Frontal cortex (tissue), 3 donors: ENCODE measurements at regions not wholly inside any gene's neighbourhood (a gene's known extent, or its start where the extent isn't known, plus 50 kb on each side); places are given as distances from the start of the nearest gene placed in this dataset.
A peak's percentile ranks its signal among the peaks of the same experiment; 100 is the strongest.
"Not testable (repeated sequence)": the region's sequence is repeated elsewhere in the genome, so short reads cannot be mapped to it uniquely, and the experiment has no call there.

Experiments used
- DNase-seq, 2 donors: peaks; one replicate each; pipeline ENCODE4 v3.0.0; 2012; ENCODE audit warnings: low spot score in 2 of 2
- FAIRE-seq: peaks from 2 replicates; lab custom pipeline; 2012; peaks lifted over from hg19 to GRCh38; lab: Jason Lieb, UNC
- donor health status: control.
- donor health status: control.
- donor health status: control.

DNA sequence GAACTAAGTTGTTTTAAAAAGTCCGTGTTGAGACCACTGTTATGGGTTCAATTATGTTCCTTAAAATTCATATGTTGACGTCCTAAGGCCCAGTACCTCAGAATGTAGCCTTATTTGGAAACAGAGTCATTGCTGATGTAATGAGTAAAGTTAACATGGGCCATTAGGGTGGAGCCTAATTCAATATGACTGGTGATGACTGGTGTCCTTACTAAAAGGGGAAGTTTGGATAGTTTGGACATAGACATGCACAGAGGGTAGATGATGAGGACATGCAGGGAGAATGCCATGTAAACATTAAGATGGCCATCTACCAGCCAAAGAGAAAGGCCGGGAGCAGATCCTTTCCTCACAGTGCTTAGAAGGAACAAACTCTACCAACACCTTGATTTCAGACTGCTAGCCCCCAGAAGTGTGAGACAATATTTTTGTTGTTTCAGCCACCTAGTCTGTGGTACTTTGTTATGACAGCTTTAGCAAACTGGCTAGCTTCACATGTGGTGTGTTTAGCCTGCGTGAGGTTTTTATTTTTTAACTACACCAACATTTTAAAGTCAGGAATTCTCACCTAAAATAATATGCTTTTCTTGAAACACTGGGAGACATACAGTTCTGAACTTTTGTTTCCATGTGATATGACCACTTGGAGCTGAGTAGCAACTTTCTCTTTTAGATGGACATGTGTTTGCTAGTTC, 135.3 kb downstream of the YIPF5 start:
- FAIRE-seq (no peak), DNase-seq (no peak)

DNA sequence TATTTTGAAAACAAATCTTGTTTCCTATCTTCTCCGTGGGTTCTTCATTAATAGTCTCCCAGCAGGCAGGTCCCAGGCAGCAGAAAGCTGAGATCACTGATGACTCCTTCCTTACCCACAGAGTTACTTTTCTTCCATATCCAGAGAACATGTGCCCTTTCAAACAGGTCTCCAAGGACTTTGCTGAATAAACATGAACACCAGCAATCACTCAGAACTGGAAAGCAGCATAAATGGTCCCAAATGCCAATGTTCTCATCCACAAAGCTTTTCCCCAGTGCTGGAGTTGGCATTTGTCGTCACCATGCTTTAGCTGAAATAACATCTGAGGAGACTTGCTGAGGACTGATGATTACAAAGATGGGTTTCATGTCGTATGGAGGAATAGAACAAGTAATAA, 134.0 kb downstream of the YIPF5 start:
- DNase-seq (no peak), FAIRE-seq (no peak)

DNA sequence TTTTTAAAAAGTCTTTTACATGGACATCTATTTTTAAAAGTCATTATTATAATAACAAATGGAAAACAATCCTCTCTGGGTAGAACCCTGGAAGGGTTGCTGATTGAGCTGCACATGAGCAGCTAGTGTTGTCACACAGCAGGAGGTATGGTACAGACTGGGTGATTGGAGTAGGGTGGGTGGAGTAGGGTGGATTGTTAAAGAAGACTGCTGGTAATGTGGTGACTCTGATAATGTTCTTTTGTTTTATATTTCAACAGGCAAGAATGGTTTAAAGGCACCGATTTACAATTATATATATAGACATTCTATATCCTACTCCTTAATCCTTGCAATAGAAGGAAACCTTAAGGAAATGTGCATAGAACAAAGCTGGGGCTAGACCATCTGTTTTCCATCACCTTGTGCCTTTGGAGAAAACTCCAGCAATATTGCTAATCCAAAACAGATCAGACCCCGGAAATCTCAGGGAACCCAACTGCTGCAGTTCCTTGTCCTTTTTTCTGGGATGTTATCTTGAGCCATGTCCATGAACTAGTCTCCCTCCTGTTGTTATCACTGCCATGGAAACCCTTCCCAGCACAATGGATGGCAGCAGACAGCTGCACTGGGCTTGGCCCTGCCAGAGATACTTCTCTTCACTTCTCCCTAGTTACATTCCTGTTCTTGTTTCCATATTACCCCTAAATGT, 129.7 kb downstream of the YIPF5 start:
- DNase-seq, result no peak
- FAIRE-seq, result no peak

DNA sequence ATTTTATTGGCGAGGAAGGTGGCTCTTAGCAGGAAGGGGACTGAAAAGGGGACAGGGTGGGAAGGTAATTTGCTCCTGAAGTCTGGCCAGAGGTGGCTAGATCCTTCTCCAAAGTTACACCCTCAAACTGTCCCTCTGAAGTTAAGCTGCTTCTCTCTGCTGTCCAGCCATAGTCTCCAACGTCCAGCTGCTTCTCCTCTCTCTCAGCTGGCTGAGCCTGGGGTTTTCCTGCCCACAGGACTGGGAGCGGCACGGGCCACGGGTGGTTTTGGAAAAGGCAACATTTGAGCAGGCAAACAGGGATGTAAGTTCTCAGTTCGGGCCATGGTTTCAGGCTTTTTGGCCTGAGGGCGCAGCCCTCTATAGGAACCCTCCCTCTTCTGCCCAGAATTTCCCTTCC, 128.3 kb downstream of the YIPF5 start:
- no peak for FAIRE-seq
- DNase-seq, result no peak

DNA sequence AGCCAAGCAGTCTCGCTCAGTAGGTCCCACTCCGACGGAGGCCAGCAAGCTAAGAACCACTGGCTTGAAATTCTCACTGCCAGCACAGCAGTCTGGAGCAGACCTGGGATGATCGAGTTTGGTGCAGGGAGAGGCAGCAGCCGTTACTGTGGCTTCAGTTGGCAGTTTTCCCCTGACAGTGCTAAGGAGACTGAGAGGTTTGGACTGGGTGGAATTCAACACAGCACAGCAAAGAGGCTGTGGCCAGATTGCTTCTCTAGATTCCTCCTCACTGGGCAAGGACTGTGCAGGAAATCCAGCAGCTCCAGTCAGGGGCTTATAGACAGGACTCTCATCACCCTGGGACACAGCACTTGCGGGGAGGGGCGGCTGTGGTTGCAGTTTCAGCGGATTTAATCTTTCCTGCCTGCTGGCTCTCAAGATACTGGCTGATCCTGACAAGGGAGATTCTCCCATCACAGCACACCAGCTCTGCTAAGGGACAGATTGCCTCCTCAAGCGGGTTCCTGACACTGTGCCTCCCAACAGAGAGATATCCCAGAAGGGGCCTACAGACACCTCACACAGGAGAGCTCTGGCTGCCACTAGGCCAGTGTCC, 122.1 kb downstream of the YIPF5 start:
- DNase-seq (no peak), FAIRE-seq (no peak)

DNA sequence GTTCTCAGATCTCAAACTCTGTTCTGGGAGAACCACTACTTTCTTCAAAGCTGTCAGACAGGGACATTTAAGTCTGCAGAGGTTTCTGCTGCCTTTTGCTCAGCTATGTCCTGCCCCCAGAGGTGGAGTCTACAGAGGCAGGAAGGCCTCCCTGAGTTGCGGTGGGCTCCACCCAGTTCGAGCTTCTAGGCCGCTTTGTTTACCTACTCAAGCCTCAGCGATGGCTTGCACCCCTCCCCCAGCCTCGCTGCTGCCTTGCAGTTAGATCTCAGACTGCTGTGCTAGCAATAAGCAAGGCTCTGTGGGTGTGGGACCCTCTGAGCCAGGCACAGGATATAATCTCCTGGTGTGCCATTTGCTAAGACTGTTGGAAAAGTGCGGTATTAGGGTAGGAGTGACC, 115.1 kb downstream of the YIPF5 start:
- not testable (repeated sequence) for FAIRE-seq

DNA sequence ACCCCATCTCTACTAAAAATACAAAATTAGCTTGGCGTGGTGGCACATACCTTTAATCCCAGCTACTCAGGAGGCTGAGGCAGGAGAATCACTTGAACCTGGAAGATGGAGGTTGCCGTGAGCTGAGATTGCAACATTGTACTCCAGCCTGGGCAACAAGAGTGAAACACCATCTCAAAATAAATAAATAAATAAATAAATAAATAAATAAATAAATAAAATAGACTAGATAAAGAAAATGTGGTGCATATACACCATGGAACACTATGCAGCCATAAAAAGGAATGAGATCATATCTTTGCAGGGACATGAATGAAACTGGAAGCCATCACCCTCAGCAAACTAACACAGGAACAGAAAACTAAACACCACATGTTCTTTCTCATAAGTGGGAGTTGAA, 110.4 kb downstream of the YIPF5 start:
- not testable (repeated sequence) for FAIRE-seq

More for the DNA sequence above, 115.1 kb downstream of the YIPF5 start:
- not testable (repeated sequence) for DNase-seq

DNA sequence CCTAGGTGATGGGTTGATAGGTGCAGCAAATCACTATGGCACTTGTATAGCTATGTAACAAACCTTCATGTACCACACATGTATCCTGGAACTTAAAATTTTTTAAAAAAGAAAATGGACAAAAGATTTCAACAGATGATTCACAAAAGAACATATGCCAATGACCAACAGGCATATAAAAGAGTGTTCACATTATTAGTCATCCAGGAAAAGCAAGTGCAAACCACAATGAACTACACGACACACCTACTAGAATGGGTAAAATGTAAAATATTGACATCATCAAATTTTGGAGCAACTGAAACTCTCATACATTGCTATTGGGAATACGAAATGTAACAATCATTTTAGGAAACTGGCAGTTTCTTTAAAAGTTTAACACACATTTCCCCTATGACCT, 109.9 kb downstream of the YIPF5 start:
- FAIRE-seq, result no peak
- DNase-seq, result no peak

More for the DNA sequence above, 110.4 kb downstream of the YIPF5 start:
- not testable (repeated sequence) for DNase-seq

DNA sequence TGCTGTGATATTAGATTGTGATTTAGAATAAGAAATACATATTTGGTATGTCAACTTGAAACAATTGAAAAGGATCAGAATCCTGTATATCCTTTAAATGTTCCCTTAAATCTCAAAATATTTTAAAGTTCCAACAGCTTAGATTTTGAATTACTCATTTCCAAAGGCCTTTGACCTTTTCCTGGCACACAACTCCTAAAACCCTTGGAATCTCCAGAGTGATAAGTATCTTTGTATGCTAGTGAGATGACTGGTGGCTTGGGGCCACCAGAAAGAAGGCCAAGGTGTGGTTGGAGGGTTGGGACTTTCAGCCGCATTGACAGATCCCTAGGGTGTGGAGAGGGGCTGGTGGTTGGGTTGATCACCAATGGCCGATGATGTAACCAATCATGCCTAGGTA, 104.7 kb downstream of the YIPF5 start:
- FAIRE-seq (no peak), DNase-seq (no peak)

DNA sequence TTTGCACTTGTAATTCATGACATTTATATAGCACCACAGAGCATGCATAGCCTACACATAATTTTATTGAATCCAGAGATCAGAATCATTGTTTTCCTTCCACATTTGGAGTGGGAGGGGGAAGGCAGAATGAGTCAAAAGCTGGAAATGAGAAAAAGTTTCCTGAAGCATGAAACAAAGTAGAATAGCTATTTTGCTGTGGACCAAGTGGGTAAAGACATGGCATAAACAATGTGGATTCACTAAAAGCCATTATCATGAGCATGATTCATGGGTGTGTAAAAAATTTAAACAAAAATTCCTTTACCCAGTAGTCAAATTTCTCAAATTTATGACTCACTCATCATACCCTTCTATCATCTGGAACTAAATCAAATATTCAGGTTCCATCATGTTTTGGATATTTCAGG, 97.9 kb downstream of the YIPF5 start:
- FAIRE-seq (no peak), DNase-seq (no peak)

DNA sequence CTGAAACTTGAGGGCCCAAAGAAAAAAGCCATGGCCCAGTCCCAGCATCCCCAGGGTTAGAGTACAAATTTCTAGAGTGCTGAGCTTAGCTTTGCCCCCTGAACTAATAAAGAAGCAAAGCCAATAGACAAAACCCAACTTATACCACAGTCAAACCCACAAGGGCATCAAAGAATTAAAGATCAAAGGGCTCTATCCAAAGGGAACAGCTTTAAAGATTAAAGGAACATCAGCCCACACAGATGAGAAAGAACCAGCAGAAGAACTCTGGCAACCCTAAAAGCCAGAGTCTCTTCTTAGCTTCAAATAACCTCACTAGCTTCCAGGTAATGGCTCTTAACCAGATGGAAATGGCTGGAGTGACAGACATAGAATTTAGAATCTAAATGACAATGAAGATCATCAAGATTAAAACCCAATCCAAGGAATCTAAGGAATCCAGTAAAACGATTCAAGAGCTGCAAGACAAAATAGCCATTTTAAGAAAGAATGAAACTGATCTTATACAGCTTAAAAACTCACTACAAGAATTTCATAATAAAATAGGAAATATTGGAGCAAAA, 93.9 kb downstream of the YIPF5 start:
- no peak for FAIRE-seq
- no peak for DNase-seq

DNA sequence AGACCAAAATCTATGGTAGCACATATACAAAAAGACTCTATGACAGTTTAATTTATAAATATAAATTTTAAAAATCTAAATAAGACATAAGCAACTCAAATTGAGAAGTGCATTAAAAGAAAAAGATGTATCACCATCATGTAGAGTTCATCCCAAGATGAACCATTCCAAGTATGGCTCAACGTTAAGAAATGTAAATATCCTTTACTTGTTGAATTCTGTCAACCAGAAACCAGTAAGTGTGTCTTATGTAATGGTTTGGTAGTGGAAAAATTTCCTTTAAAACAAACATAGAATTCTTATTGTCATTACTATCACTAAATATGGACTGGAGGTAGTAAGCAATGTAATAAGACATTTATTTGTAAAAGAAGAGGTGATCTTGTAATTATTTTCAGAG, 87.3 kb downstream of the YIPF5 start:
- DNase-seq (no peak), FAIRE-seq (no peak)

DNA sequence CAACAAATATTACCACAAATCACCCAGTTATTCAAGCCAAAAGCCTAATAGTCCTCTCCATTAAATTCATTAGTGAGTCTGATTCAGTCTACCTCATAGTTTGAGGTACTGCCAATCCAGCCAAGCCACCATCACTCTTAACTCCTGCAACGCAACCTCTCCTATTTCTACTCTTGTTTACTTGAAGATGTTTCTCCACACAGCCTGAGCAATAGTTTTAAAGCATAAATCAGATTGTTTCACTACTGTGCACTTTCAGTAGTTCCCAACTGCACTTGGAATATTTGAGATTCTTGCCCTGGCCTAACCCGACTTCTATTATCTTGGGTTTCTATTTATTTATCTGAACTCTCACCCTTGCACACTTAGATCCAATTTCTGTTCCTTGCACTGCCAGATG, 85.5 kb downstream of the YIPF5 start:
- DNase-seq, result no peak
- no peak for FAIRE-seq

DNA sequence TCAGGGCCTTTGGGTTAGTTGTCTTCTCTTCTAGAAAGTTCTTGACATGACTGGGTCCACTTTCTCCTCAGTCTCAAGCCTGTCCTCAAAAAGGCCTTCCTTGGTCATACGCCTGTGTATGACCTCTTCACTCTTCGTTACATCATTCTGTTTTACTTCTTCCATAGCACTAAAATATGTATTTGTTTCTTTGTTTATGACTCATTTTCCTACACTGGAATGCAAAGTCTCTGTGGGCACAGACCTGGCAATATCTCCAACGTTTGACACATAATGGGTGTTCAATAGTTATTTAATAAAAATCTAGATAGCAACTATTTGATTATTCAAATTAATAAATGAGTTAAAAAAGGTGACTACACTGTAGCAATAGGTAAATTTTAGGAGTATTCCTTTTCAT, 85.1 kb downstream of the YIPF5 start:
- DNase-seq, result no peak
- FAIRE-seq, result no peak

DNA sequence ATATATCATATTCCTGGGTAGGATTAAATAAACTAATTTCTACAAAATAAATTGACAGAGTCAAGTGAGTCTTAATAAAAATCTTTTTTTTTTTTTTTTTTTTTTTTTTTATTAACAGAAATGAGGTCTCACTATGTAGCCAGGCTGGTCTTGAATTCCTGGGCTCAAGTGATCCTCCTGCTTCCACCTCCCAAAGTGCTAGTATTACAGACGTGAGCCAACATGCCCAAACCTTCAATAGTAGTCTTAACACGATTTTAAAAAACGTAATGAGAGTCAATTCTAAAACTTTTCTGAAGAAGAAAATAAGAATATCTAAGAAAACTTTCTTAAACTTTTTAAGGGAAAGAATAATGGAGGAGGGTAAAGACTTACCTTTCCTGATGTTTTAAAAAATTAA, 84.2 kb downstream of the YIPF5 start:
- peak; percentile 31 for FAIRE-seq

DNA sequence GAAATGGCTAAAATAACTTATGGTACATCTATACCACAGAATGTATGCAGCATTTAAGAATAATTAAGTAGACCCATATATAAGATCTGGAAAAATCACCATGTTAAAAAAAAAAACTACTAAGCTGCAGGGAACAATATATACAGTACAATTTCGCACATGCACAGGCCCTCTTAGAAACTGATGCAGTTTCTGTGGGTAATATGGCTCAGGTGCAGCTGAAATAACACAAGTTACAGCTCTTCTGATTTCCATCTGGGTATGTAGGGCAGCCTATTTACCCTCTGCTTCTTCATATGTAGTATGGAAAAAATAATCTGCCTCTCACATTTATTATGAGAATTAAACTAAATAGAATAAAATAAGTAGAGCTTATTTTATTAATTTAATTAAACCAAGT, 82.9 kb downstream of the YIPF5 start:
- FAIRE-seq, result no peak
- DNase-seq, result no peak

More for the DNA sequence above, 84.2 kb downstream of the YIPF5 start:
- DNase-seq, result no peak

DNA sequence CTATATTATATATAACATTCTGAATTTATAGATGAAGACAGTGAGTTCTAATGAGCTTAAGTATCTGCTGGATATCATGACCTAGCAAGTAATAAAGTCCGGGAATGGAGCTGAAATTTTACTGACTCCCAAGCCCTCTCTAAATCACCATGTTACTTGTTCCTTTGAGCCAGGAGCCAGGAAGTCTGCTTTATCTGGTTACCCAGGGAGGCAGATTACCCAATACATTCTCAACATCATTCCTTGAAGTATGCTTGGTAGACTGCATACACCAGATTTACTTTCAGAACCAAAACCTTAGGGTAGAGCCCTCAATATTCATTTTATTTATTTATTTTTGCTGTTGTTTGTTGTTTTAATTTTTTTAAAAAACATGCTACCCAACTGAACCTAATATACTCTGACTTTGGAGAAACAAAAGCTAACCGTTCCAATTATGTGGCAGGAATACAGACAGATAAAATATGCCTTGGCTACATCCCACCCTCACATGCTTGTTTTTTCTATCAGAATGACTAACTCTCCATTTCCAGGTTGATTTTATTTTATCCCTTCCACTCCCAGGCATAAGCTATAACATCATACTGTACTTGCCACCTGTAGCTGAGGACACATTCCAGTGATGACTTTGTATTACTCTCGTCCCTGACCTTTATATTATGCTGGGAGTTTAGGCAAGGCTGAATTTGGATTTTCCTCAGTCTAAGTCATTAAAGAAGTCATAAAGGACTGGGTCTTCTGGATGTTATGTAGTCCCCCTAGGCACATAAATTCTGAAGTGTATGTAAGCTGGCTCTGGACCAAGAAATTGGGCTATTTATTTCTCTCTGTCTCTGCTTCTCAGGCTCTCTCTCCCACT, 82.0 kb downstream of the YIPF5 start:
- DNase-seq, result no peak
- no peak for FAIRE-seq

DNA sequence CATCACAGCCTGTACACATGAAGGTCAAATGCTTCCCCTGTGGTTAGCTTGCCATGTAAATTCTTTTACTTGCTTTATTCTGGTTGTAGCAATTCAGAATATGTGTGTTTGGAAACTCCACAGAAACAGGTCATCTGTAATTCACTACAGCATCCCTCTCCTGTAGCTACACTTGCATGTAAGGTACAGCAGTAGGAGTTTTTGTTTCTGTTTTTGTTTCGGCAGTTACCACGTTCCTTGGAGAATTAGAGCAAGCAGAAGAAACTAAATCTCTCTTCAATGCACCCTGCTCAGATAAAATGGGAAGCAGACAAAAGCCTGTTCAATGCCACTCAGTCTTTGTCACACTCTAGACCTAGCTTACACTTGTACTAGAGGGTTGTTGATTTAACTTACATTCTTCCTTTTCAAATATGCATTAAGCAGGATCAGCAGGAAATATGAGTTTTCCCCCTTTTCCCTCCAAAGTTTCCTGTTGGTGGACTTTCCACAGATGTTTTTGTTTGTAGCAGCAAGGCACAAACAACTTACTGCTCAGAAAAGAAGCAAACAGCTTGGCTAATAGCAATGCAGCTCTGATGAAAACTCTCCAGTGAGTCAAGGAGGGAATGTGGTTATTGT, 80.9 kb downstream of the YIPF5 start:
- no peak for FAIRE-seq

DNA sequence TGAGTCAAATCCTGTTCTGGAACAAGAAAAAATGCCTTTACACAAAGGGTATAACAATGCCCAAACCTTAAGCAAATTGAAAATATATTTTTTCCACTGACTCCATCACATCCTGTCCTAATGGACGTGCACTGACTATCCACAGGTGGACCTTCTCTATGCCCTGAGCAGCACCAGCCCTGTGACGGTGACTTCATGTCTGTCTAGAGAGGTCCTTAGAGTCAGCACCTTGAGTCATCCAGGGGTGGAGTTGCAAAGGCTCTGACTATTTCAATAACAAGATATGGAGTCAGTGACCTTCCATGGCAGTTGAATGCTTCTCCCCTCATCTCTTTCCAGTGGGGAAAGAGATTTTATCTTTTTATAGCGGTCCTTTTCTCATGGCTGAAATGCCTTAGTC, 78.0 kb downstream of the YIPF5 start:
- no peak for DNase-seq
- FAIRE-seq, result no peak

More for the DNA sequence above, 80.9 kb downstream of the YIPF5 start:
- no peak for DNase-seq

DNA sequence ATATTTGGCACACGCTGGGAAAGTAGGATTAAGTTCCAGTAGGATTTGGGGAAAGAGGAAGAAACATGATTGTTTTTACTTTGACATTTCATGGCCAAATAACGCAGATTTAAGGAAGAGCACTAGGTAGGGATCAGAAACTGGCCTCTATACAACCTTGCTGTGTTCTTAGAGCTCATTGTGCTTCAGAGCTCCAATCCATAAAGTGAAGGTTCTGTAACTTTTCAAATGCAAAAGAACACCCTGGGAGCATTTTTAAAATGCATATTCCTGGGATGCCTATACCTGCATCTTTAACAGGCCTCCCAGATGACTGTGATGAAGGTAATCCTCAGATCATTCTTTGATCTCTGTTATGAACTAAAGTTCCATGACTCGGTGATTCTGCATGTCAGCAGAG, 77.1 kb downstream of the YIPF5 start:
- no peak for FAIRE-seq
- DNase-seq, result no peak
